ENCODE measurements at regions not wholly inside any gene's neighbourhood (a gene's known extent, or its start where the extent isn't known, plus 50 kb on each side); places are given as distances from the start of the nearest gene placed in this dataset.

DNA sequence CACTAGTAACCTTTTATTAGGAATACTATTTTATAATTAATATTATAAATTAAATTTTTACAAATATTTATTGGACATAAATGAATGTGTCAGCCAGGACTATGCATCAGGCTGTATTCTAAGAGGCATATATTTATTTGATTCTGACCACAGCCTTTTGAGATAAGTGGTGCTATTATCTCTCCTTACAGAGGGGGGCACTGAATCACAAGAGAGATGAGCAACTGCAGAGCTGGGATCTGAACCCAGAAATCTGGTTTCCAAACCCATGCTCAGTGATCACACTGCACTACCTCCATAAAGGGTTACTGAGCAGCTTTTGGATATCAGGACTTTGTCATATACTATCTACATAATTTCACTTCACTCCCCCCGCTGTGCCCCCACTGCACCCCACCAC is 322.0 kb downstream of the TMA16 start:
- no peak for TF ChIP-seq JUN (CRISPR knock-in tag; IDR thresholded peaks at IDR 0.05)
- TF ChIP-seq ESRRA (CRISPR knock-in tag; IDR thresholded peaks at IDR 0.05; ENCODE audit: borderline replicate concordance) = no peak
- no peak for TF ChIP-seq ETV6 (CRISPR knock-in tag; IDR thresholded peaks at IDR 0.05)
- TF ChIP-seq, protein P1, sequence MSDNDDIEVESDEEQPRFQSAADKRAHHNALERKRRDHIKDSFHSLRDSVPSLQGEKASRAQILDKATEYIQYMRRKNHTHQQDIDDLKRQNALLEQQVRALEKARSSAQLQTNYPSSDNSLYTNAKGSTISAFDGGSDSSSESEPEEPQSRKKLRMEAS (CRISPR knock-in tag; IDR thresholded peaks at IDR 0.05) = no peak
- TF ChIP-seq, protein P2, sequence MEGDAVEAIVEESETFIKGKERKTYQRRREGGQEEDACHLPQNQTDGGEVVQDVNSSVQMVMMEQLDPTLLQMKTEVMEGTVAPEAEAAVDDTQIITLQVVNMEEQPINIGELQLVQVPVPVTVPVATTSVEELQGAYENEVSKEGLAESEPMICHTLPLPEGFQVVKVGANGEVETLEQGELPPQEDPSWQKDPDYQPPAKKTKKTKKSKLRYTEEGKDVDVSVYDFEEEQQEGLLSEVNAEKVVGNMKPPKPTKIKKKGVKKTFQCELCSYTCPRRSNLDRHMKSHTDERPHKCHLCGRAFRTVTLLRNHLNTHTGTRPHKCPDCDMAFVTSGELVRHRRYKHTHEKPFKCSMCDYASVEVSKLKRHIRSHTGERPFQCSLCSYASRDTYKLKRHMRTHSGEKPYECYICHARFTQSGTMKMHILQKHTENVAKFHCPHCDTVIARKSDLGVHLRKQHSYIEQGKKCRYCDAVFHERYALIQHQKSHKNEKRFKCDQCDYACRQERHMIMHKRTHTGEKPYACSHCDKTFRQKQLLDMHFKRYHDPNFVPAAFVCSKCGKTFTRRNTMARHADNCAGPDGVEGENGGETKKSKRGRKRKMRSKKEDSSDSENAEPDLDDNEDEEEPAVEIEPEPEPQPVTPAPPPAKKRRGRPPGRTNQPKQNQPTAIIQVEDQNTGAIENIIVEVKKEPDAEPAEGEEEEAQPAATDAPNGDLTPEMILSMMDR (IDR thresholded peaks at IDR 0.05) = no peak
- TF ChIP-seq, protein P3, sequence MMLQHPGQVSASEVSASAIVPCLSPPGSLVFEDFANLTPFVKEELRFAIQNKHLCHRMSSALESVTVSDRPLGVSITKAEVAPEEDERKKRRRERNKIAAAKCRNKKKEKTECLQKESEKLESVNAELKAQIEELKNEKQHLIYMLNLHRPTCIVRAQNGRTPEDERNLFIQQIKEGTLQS (CRISPR knock-in tag; conservative IDR thresholded peaks at IDR 0.05) = no peak
- no peak for TF ChIP-seq SP1 (CRISPR knock-in tag; conservative IDR thresholded peaks at IDR 0.05)
- no peak for TF ChIP-seq CREB1 (CRISPR knock-in tag; IDR thresholded peaks at IDR 0.05)
- TF ChIP-seq ZNF416 (CRISPR knock-in tag; IDR thresholded peaks at IDR 0.05) = no peak
- TF ChIP-seq, protein P4, sequence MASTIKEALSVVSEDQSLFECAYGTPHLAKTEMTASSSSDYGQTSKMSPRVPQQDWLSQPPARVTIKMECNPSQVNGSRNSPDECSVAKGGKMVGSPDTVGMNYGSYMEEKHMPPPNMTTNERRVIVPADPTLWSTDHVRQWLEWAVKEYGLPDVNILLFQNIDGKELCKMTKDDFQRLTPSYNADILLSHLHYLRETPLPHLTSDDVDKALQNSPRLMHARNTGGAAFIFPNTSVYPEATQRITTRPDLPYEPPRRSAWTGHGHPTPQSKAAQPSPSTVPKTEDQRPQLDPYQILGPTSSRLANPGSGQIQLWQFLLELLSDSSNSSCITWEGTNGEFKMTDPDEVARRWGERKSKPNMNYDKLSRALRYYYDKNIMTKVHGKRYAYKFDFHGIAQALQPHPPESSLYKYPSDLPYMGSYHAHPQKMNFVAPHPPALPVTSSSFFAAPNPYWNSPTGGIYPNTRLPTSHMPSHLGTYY (CRISPR knock-in tag; IDR thresholded peaks at IDR 0.05) = no peak
- no peak for TF ChIP-seq TEAD4 (CRISPR knock-in tag; IDR thresholded peaks at IDR 0.05)
- TF ChIP-seq TCF7 (CRISPR knock-in tag; IDR thresholded peaks at IDR 0.05; ENCODE audit: low read depth) = no peak

All from WTC11 (cell line).